Fibroblast of skin of abdomen (primary cell): ENCODE measurements at regions not wholly inside any gene's neighbourhood (a gene's known extent, or its start where the extent isn't known, plus 50 kb on each side); places are given as distances from the start of the nearest gene placed in this dataset.

Experiments
- DNase-seq: peaks from one replicate; pipeline ENCODE4 v3.0.0-alpha.2; 2013

DNA sequence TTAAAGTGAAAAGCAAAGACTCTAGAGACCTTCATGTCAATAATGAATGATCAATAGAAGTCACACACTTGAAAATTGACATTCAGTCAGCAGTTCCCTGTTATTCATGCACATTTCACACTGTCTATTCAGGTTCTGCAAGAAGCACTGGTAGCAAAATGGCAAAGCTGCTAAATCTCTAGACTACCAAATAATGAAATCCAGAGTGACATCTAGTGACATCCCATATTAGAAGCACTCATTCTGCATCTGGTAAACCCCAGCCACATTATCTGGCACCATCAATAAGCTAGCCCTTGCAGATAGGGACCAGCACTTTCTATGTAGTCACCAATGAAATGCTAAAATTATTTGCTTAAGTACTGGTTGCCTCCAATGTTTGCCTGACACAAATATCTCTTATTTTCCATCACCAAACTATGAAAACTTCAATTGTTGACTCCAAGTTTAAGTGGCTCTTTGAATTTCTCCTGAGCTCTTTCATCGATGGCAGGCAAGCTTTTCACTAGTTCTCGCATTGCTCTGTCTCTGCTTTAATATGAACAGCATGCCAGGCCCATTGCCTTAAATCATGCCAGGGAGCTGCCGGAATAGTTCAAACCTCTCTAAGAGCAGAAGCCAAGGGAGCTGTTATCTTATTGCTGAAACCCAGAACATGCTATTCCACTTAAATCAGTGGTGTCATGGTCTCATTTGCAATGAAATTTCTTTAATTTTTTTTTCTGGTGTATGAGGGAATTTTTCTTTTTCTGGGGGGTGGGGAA is 409.9 kb downstream of the MZT1 start:
- no peak for DNase-seq

GRCh38 chr13:72316716-72317115 is 410.7 kb downstream of the MZT1 start:
- DNase-seq, result no peak

GRCh38 chr13:72315312-72315711 is 412.1 kb downstream of the MZT1 start:
- DNase-seq, result no peak

- DNase-seq, result no peak
These were observed 413.2 kb downstream of the MZT1 start for GRCh38 chr13:72314210-72314609.

GRCh38 chr13:72313546-72313945 is 413.9 kb downstream of the MZT1 start:
- DNase-seq, result no peak

DNA sequence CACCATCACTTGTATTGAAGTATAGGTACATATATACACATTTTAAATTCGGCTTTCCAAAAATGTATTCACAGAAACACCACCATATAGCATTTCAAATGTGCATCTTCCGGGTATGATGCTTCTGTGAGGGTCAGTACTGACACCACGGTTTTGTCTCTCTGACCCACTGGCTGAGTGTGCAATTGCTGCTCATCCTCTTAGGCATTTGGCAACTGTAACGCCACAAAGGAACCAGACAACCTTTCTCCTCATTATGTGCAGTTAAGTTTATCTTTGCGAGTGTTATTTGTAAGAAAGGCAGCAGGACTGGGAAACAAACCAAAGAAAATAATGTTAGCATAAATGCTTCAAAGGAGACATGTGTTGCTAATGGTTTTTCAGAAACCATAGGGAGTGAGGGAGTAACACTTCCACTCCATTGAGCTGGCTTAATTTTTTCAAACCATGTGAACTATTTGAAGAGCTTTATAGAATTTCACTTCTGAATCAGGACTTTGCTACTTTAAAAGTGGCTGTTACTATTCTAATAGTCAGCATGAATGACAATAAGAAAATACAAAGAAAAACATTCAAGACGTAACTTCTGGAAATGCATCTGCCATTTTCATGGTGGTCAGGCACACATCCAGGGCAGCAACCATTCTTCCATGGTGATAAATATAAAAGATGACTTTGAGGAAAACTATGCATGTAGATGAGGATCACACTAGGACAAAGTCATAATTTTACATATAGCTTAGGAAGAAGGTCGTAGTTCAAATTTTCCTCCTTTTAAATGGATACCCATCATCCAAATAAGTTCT is 423.3 kb downstream of the MZT1 start:
- DNase-seq, result peak; percentile 80

DNA sequence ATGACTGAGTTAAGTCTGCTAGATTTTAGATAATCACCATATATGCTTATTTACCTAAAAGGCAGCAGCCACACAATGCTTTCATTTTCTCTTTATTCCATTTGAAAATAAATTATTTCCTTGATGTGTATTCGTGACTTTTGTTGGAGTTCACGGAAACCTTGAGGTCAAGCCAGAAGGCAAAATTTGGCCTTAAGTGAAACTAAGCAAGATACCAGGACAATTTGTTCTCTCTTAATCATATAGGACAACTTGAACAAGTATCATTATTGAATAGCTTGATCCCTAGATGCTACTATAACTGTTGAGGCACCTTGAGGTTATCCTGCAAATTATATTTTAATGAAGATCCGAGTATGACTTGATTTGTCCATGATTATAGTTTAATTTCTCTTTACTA is 429.2 kb upstream of the DACH1 start:
- DNase-seq, result no peak

GRCh38 chr13:72295153-72295552 is 428.1 kb upstream of the DACH1 start:
- peak; percentile 49 for DNase-seq

DNA sequence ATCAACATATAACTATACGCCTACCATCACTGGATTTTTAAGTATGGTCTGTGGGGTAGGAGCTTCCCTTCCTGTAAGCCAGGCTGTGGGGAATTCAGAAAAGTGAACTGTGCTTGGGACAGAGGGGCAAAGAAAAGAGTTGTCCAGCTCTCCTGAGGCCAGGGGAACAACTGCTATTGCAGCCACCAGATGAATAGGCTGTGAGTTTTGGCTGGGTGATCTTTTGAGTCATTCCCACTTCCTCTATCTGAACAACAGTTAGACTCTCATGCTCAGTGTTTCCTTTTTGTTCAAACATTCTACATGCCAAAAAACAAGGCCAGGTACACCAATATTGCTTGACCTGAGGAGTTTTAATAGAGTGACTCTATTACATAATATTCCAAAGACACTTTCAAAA is 426.2 kb upstream of the DACH1 start:
- no peak for DNase-seq

DNA sequence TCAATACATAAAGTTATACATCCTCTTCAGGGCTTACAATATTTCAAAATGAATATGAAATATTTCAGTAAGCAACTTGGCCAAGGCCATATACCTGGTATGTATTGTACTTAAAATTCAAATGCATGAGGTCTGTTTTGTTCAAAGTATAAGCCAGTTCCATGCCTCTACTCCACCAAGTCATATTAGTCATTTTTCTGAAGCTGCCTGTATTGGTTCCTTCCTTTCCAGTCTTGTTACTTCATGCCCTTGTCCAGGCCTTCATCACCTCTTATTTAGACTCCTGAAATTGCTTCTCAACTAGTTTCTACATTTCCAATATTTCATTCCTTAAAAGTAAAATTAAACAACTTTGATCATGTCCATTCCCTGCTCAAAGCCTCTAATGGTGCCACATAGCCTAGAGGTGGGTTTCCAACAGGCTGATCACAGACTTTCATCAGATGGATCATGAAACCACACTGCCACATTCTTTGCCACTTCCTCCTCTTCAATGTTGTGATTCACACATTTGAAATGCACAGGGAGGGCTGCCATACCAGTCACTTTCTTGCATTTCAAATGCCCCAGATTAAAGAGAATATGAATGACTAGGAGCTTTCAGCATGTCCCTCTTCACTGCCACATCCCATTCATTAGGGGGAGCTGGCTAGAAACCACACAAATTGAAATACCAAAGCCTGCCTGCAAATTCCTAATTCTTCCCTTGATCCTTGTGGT is 424.1 kb upstream of the DACH1 start:
- DNase-seq, result peak; percentile 92

- DNase-seq, result no peak
These were observed 419.4 kb upstream of the DACH1 start for GRCh38 chr13:72286421-72286820.

- DNase-seq, result peak; percentile 14
These were observed 417.8 kb upstream of the DACH1 start for GRCh38 chr13:72284791-72285190.

GRCh38 chr13:72261732-72262131 is 394.7 kb upstream of the DACH1 start:
- no peak for DNase-seq

GRCh38 chr13:72259528-72259927 is 392.5 kb upstream of the DACH1 start:
- DNase-seq, result no peak

DNA sequence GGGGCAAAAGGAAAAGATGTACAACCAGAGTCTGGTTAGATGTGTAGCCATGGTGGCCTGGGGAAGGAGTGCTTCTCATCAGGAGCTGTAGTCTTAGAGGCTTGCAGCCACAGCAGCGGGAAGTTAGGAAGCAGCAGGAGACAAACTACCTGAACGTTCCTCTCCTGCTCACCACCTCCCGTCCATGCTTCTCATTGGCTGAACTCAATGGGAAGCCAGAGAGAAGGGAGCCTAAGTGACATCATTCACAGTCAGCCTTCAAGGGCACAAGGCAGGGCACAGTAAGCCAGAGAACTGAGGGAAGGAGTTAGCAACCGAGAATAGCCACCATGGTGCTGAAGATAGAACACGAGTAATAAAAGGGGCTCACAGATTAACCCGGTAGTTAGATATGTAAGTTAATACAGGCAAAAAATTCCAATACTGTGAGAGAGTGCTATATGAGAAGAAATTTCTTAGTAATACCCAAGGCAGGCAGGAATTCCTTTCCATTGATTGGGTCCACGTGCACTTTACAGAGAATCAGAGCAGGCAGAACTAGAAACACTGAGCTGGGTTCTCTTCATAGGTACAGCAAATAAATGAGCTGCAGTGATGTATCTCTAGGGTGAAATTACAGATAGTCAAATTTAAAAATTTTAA is 391.5 kb upstream of the DACH1 start:
- peak; percentile 22 for DNase-seq

DNA sequence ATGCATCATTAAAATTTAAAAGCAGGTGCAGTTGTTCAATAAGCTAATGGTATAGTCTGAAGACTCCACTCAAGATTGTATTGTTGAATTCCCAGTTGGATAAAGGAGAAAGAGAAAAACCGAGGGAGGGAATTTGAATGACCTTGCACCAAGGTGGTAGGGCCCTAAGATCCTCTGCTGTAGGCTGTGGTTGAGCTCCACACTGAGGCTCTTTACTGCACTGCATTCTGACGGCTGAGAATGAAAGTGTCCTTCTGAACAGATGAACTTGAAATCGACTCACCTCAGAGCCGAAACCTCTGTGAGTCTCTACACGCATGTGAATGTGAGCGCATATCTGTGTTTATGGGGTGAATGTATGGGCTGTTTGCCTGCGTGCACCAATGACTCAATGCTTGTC is 388.9 kb upstream of the DACH1 start:
- DNase-seq, result peak; percentile 46

GRCh38 chr13:72253754-72254153 is 386.8 kb upstream of the DACH1 start:
- no peak for DNase-seq

- peak; percentile 53 for DNase-seq
These were observed 379.4 kb upstream of the DACH1 start for GRCh38 chr13:72246396-72246795.

DNA sequence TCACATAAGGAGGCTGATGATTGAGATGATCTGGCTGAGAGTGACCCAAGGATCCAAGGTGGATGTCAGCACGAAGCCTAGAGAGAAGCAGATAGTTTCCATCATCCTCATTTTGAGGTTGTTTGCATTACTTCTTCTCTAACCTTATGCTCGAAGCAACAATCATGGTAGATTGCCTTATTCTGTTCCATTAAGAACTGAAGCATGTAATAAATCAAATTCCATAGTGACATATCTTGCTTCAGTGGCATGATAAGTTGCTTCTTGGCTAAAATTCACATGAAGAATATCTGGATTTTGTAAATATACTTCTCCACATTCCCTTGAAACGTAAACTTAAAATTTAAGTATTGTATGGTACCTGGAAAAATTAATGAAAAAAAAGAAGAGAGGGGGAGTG is 377.8 kb upstream of the DACH1 start:
- no peak for DNase-seq

- DNase-seq, result no peak
These were observed 363.1 kb upstream of the DACH1 start for GRCh38 chr13:72230131-72230530.

DNA sequence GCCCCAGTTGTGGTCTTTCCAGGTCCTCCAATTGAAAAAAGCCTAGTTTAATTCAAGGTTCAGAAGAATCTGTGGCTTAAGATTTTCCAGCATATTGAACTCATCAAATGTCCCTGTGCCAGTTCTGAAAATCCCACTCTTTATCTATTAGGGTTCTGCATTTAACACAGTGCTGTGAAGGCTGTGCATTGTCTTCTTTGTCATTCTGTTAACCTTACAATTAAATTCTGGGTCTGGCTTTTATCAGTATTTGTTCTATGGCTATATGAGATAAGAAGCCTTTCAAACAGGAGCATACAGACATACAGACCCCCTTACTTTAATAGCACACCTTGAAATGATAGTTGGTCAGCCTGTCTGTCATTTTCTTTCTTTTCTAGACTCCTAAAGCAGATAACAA is 362.1 kb upstream of the DACH1 start:
- DNase-seq, result no peak

- DNase-seq, result no peak
These were observed 354.4 kb upstream of the DACH1 start for GRCh38 chr13:72221276-72221962.
